Keratinocyte (primary cell): ENCODE measurements at regions not wholly inside any gene's neighbourhood (a gene's known extent, or its start where the extent isn't known, plus 50 kb on each side); places are given as distances from the start of the nearest gene placed in this dataset.

Experiments used
- DNase-seq: peaks from one replicate; pipeline ENCODE4 v3.0.0-alpha.2; 2011; ENCODE audit warnings: low read depth, missing footprints, low spot score
- FAIRE-seq: peaks from 2 replicates; lab custom pipeline; 2011; peaks lifted over from hg19 to GRCh38; lab: Jason Lieb, UNC
- H2AFZ ChIP-seq: 2 replicates; pipeline ENCODE4 v1.6.0; 2012; ENCODE audit warnings: low read length, control low read depth, inconsistent platforms; ENCODE audit not compliant: control insufficient read depth
- H3K27ac ChIP-seq: 2 replicates; pipeline ENCODE4 v1.5.1; 2011; ENCODE audit warnings: low read length; ENCODE audit not compliant: control insufficient read depth, insufficient read depth
- H3K27me3 ChIP-seq: 3 replicates; pipeline ENCODE4 v1.6.0; 2011; ENCODE audit warnings: low read length; ENCODE audit not compliant: control insufficient read depth, insufficient read depth; ENCODE audit errors: extremely low read depth
- H3K36me3 ChIP-seq, 2 experiments: 2 replicates in 1 of 2; 3 replicates in 1 of 2; pipeline ENCODE4 v1.5.1; 2011; ENCODE audit warnings: low read length in 2 of 2, mild to moderate bottlenecking in 1 of 2; ENCODE audit not compliant: control insufficient read depth in 2 of 2, insufficient read depth in 2 of 2; ENCODE audit errors: extremely low read depth in 1 of 2
- H3K4me1 ChIP-seq: 3 replicates; pipeline ENCODE4 v1.5.1; 2011; ENCODE audit warnings: low read length; ENCODE audit not compliant: control insufficient read depth, insufficient read depth; ENCODE audit errors: extremely low read depth
- H3K4me2 ChIP-seq: 3 replicates; pipeline ENCODE4 v1.6.0; 2011; ENCODE audit warnings: low read depth, low read length; ENCODE audit not compliant: control insufficient read depth, insufficient read depth; ENCODE audit errors: extremely low read depth
- H3K4me3 ChIP-seq, 3 experiments: fragments of 200-600 bp in 1 of 3; sonication (generic) in 1 of 3; 2 replicates in 2 of 3; 3 replicates in 1 of 3; pipeline ENCODE4 v1.5.1; 2011 to 2016; ENCODE audit warnings: low read length in 3 of 3, mild to moderate bottlenecking in 3 of 3, control low read depth in 2 of 3, inconsistent platforms in 1 of 3, low read depth in 1 of 3, mixed read lengths in 1 of 3, mixed run types in 1 of 3, moderate library complexity in 1 of 3; ENCODE audit not compliant: control insufficient read depth in 2 of 3, insufficient read depth in 2 of 3; ENCODE audit errors: extremely low read depth in 1 of 3
- H3K79me2 ChIP-seq: 2 replicates; pipeline ENCODE4 v1.6.0; 2012; ENCODE audit warnings: low read length; ENCODE audit not compliant: control insufficient read depth, insufficient read depth
- H3K9ac ChIP-seq: 3 replicates; pipeline ENCODE4 v1.6.0; 2011; ENCODE audit warnings: low read length; ENCODE audit not compliant: control insufficient read depth, insufficient read depth; ENCODE audit errors: extremely low read depth
- H3K9me1 ChIP-seq: 3 replicates; pipeline ENCODE4 v1.6.0; 2011; ENCODE audit warnings: low read length; ENCODE audit not compliant: control insufficient read depth, insufficient read depth; ENCODE audit errors: extremely low read depth
- H3K9me3 ChIP-seq: 2 replicates; pipeline ENCODE4 v1.5.1; 2012; ENCODE audit warnings: low read depth, low read length; ENCODE audit not compliant: control insufficient read depth
- H4K20me1 ChIP-seq: 3 replicates; pipeline ENCODE4 v1.6.0; 2011; ENCODE audit warnings: low read length; ENCODE audit not compliant: control insufficient read depth, insufficient read depth; ENCODE audit errors: extremely low read depth
- CTCF ChIP-seq, 3 experiments: IDR thresholded peaks in 1 of 3; conservative IDR thresholded peaks in 1 of 3; optimal IDR thresholded peaks in 1 of 3; 2 replicates in 2 of 3; 3 replicates in 1 of 3; pipeline versions ENCODE3 to v1.5.1; 2011; ENCODE audit warnings: low read length in 3 of 3, mild to moderate bottlenecking in 3 of 3, moderate library complexity in 2 of 3, control low read depth in 1 of 3, inconsistent platforms in 1 of 3; ENCODE audit not compliant: insufficient read depth in 2 of 3; ENCODE audit errors: extremely low read depth in 1 of 3
- EZH2 ChIP-seq: IDR thresholded peaks from one replicate; pipeline ENCODE4 v1.6.1; 2012; ENCODE audit warnings: inconsistent platforms, mild to moderate bottlenecking, low read length, moderate library complexity
- dilution Hi-C: fragments of 300-500 bp; cut with MboI; formaldehyde crosslinking; loops from one replicate; pipeline ENCODE4 v1.7.0; 2020; ENCODE audit warnings: low sequenced_read_pairs; ENCODE audit not compliant: extremely low pct_ligation_motif_present

DNA sequence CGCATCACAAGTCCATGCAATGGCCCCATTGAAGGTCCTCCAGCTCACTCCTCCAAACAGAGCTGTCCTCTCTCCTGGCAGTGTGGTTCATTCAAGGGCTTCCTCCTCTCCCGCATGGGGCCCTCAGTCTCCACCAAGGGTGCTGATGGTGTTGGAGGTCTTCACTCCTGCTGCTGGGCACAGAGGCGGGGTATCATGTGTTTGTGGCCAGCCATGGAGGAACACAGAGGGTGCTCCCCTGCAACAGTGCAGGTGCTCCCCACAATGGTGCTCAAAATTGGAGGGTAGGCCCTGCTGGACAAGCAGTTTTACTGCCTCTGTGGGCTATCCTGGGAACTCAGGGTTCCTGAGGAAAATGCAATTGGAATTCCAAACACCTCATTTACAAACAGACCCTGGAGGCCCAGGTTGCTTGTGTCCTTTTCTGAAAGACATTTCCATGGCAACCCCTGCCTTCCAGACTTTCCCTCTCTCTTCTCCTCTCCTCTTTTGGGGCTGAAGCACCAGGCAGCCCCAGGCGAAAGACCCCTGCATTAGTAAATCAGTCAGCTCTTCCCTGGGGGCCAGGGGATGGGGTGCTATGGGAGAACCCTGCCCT, 256.0 kb downstream of the HAUS1 start:
- no peak for DNase-seq
- no peaks in the 10 kb centered on the region for H3K36me3 ChIP-seq
- H2AFZ ChIP-seq, result no peak overlapping the region
- no peaks in the 10 kb centered on the region for H3K4me1 ChIP-seq
- H3K79me2 ChIP-seq, result no peaks in the 10 kb centered on the region
- no peak overlapping the region for H3K27ac ChIP-seq
- H3K4me3 ChIP-seq, result no peak overlapping the region
- no peaks in the 10 kb centered on the region for H3K9me1 ChIP-seq
- dilution Hi-C loops, result no loop called here
- no peaks in the 10 kb centered on the region for H3K9me3 ChIP-seq
- TF ChIP-seq EZH2 (no peak), CTCF (optimal IDR thresholded peaks at IDR 0.05 in 1 of 3, IDR thresholded peaks at IDR 0.05 in 1 of 3, conservative IDR thresholded peaks at IDR 0.05 in 1 of 3; ENCODE audit: extremely low read depth in 1 of 3, insufficient read depth in 2 of 3, low read length in 3 of 3) (no peak)
- no peak for FAIRE-seq
- H3K9ac ChIP-seq, result no peak overlapping the region
- H3K4me2 ChIP-seq, result no peak overlapping the region
- no peaks in the 10 kb centered on the region for H3K27me3 ChIP-seq
- H4K20me1 ChIP-seq, result no peaks in the 10 kb centered on the region

DNA sequence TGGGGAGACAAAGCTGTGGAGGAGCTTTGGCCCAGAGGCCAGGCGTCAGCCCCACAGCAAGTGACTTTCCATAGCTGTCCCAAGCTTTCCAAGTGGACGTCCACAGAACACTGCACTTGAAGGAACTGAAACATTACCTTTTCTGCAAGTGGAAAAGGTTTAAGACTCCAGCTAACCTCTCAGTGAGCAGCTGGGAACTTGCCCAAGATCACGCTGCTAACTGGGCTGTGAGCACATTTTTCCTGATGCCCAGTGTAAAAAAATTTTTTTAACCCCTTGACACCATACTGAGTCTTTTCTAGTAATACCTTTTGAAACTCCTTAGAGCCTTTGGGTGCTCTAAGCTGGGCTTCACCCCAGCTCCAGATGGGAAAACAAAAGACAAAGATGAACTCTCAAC, 256.7 kb downstream of the HAUS1 start:
- TF ChIP-seq EZH2, result no peak
- no peak for TF ChIP-seq CTCF (optimal IDR thresholded peaks at IDR 0.05 in 1 of 3, IDR thresholded peaks at IDR 0.05 in 1 of 3, conservative IDR thresholded peaks at IDR 0.05 in 1 of 3; ENCODE audit: extremely low read depth in 1 of 3, insufficient read depth in 2 of 3, low read length in 3 of 3)
- Histone ChIP-seq H3K4me1 (no peaks in the 10 kb centered on the region), H3K36me3 (no peaks in the 10 kb centered on the region), H3K9me3 (no peaks in the 10 kb centered on the region), H3K4me3 (no peak overlapping the region), H3K27ac (no peak overlapping the region), H3K4me2 (no peak overlapping the region), H3K9me1 (no peaks in the 10 kb centered on the region), H3K79me2 (no peaks in the 10 kb centered on the region), H4K20me1 (no peaks in the 10 kb centered on the region), H2AFZ (no peak overlapping the region), H3K9ac (no peak overlapping the region), H3K27me3 (no peaks in the 10 kb centered on the region)
- no peak for FAIRE-seq
- DNase-seq, result no peak
- dilution Hi-C loops, result no loop called here
